ENCODE measurements at regions not wholly inside any gene's neighbourhood (a gene's known extent, or its start where the extent isn't known, plus 50 kb on each side); places are given as distances from the start of the nearest gene placed in this dataset.

GRCh38 chr3:167166594-167167253, 213.4 kb downstream of the ZBBX start:
- Histone ChIP-seq H3K9me3 (ENCODE audit: control insufficient read depth, insufficient read depth, low read length) (no peaks in the 10 kb centered on the region), H3K27me3 (ENCODE audit: control insufficient read depth, insufficient read depth, low read length) (no peaks in the 10 kb centered on the region), H3K4me3 (ENCODE audit: low read depth, low read length) (no peak overlapping the region), H3K27ac (ENCODE audit: low read depth, low read length) (no peak overlapping the region)
- no peak for TF ChIP-seq CTCF (IDR thresholded peaks at IDR 0.05; ENCODE audit: low read depth, low read length)
- CTCF ChIA-PET = no interaction called here
- DNase-seq (ENCODE audit: low read depth, low spot score) = no peak
- POLR2A ChIA-PET = no interaction called here

- H3K27me3 ChIP-seq (ENCODE audit: control insufficient read depth, insufficient read depth, low read length) = no peaks in the 10 kb centered on the region
- CTCF ChIA-PET = no interaction called here
- H3K4me3 ChIP-seq (ENCODE audit: low read depth, low read length) = no peak overlapping the region
- POLR2A ChIA-PET = no interaction called here
- H3K27ac ChIP-seq (ENCODE audit: low read depth, low read length) = no peak overlapping the region
- no peaks in the 10 kb centered on the region for H3K9me3 ChIP-seq (ENCODE audit: control insufficient read depth, insufficient read depth, low read length)
- no peak for TF ChIP-seq CTCF (IDR thresholded peaks at IDR 0.05; ENCODE audit: low read depth, low read length)
- no peak for DNase-seq (ENCODE audit: low read depth, low spot score)
These were observed 214.1 kb downstream of the ZBBX start for GRCh38 chr3:167166012-167166411.

- POLR2A ChIA-PET = no interaction called here
- Histone ChIP-seq H3K27ac (ENCODE audit: low read depth, low read length) (no peak overlapping the region), H3K9me3 (ENCODE audit: control insufficient read depth, insufficient read depth, low read length) (no peaks in the 10 kb centered on the region), H3K27me3 (ENCODE audit: control insufficient read depth, insufficient read depth, low read length) (no peaks in the 10 kb centered on the region), H3K4me3 (ENCODE audit: low read depth, low read length) (no peak overlapping the region)
- TF ChIP-seq CTCF (IDR thresholded peaks at IDR 0.05; ENCODE audit: low read depth, low read length) = no peak
- CTCF ChIA-PET = no interaction called here
- DNase-seq (ENCODE audit: low read depth, low spot score) = no peak
These were observed 216.5 kb downstream of the ZBBX start for GRCh38 chr3:167163580-167163979.

GRCh38 chr3:167162083-167162482, 218.0 kb downstream of the ZBBX start:
- no peak overlapping the region for H3K4me3 ChIP-seq (ENCODE audit: low read depth, low read length)
- CTCF ChIA-PET = no interaction called here
- H3K9me3 ChIP-seq (ENCODE audit: control insufficient read depth, insufficient read depth, low read length) = no peaks in the 10 kb centered on the region
- H3K27me3 ChIP-seq (ENCODE audit: control insufficient read depth, insufficient read depth, low read length) = no peaks in the 10 kb centered on the region
- POLR2A ChIA-PET = no interaction called here
- no peak for TF ChIP-seq CTCF (IDR thresholded peaks at IDR 0.05; ENCODE audit: low read depth, low read length)
- no peak overlapping the region for H3K27ac ChIP-seq (ENCODE audit: low read depth, low read length)
- DNase-seq (ENCODE audit: low read depth, low spot score) = no peak

GRCh38 chr3:167160781-167161180, 219.3 kb downstream of the ZBBX start:
- no peak for TF ChIP-seq CTCF (IDR thresholded peaks at IDR 0.05; ENCODE audit: low read depth, low read length)
- ChIA-PET CTCF (interaction anchor here (0.6 kb wide), 1 partner anchor 57 kb away, joined by 3 read pairs; no protein-coding TSS in a partner anchor), POLR2A (no interaction called here)
- H3K27ac ChIP-seq (ENCODE audit: low read depth, low read length) = no peak overlapping the region
- no peak for DNase-seq (ENCODE audit: low read depth, low spot score)
- H3K27me3 ChIP-seq (ENCODE audit: control insufficient read depth, insufficient read depth, low read length) = no peaks in the 10 kb centered on the region
- no peak overlapping the region for H3K4me3 ChIP-seq (ENCODE audit: low read depth, low read length)
- H3K9me3 ChIP-seq (ENCODE audit: control insufficient read depth, insufficient read depth, low read length) = no peaks in the 10 kb centered on the region; the same call in 1 of the 2 replicates

All from AG04450 (cell line).